Parathyroid adenoma (tissue), 2 donors: ENCODE measurements at regions not wholly inside any gene's neighbourhood (a gene's known extent, or its start where the extent isn't known, plus 50 kb on each side); places are given as distances from the start of the nearest gene placed in this dataset.

Experiments used
- H2AFZ ChIP-seq: fragments of 300-600 bp; sonication (generic); one replicate; pipeline ENCODE4 v1.7.0; 2017; ENCODE audit warnings: antibody characterized with exemption, mild to moderate bottlenecking
- H3K27ac ChIP-seq: fragments of 300-600 bp; sonication (generic); one replicate; pipeline ENCODE4 v1.7.0; 2017
- H3K27me3 ChIP-seq: fragments of 300-600 bp; sonication (generic); one replicate; pipeline ENCODE4 v1.7.0; 2017; ENCODE audit warnings: low read length; ENCODE audit not compliant: control insufficient read depth, insufficient read depth
- H3K36me3 ChIP-seq: fragments of 300-600 bp; sonication (generic); one replicate; pipeline ENCODE4 v1.7.0; 2017; ENCODE audit warnings: low read length; ENCODE audit not compliant: control insufficient read depth, insufficient read depth
- H3K4me1 ChIP-seq: fragments of 300-600 bp; sonication (generic); one replicate; pipeline ENCODE4 v1.7.0; 2017; ENCODE audit warnings: control low read depth
- H3K4me2 ChIP-seq: fragments of 300-600 bp; sonication (generic); one replicate; pipeline ENCODE4 v1.7.0; 2017; ENCODE audit warnings: low read length
- H3K4me3 ChIP-seq: fragments of 300-600 bp; sonication (generic); one replicate; pipeline ENCODE4 v1.7.0; 2017; ENCODE audit warnings: low read depth, low read length
- H3K79me2 ChIP-seq: fragments of 300-600 bp; sonication (generic); one replicate; pipeline ENCODE4 v1.7.0; 2017; ENCODE audit warnings: control low read depth
- H3K9ac ChIP-seq: fragments of 300-600 bp; sonication (generic); one replicate; pipeline ENCODE4 v1.7.0; 2017; ENCODE audit warnings: mild to moderate bottlenecking
- H3K9me3 ChIP-seq: fragments of 300-600 bp; sonication (generic); one replicate; pipeline ENCODE4 v1.7.0; 2017; ENCODE audit warnings: low read length; ENCODE audit not compliant: control insufficient read depth
- CTCF ChIP-seq: fragments of 300-600 bp; sonication (generic); IDR thresholded peaks from one replicate; pipeline ENCODE4 v1.7.0; 2017; ENCODE audit warnings: antibody characterized with exemption, mild to moderate bottlenecking
- donor health status: primary hyperparathyroidism.

GRCh38 chr2:215577356-215577755 lies 141.5 kb upstream of the FN1 start:
- H3K79me2 ChIP-seq: no peaks in the 10 kb centered on the region
- no peaks in the 10 kb centered on the region for H3K9me3 ChIP-seq
- H2AFZ ChIP-seq: no peak overlapping the region
- H3K27ac ChIP-seq: no peak overlapping the region
- no peaks in the 10 kb centered on the region for H3K27me3 ChIP-seq
- TF ChIP-seq CTCF: no peak
- H3K4me1 ChIP-seq: no peaks in the 10 kb centered on the region
- no peak overlapping the region for H3K4me2 ChIP-seq
- no peaks in the 10 kb centered on the region for H3K36me3 ChIP-seq
- no peak overlapping the region for H3K9ac ChIP-seq
- no peak overlapping the region for H3K4me3 ChIP-seq

GRCh38 chr2:215576572-215576971 lies 140.7 kb upstream of the FN1 start:
- TF ChIP-seq CTCF: no peak
- Histone ChIP-seq H3K4me2 (no peak overlapping the region), H3K79me2 (no peaks in the 10 kb centered on the region), H3K9me3 (no peaks in the 10 kb centered on the region), H3K27me3 (no peaks in the 10 kb centered on the region), H3K27ac (no peak overlapping the region), H3K9ac (no peak overlapping the region), H2AFZ (no peak overlapping the region), H3K4me1 (no peaks in the 10 kb centered on the region), H3K36me3 (no peaks in the 10 kb centered on the region), H3K4me3 (no peak overlapping the region)

- no peaks in the 10 kb centered on the region for H3K36me3 ChIP-seq
- no peak overlapping the region for H3K27ac ChIP-seq
- no peak overlapping the region for H3K4me2 ChIP-seq
- H2AFZ ChIP-seq: no peak overlapping the region
- H3K9ac ChIP-seq: no peak overlapping the region
- no peak overlapping the region for H3K4me3 ChIP-seq
- H3K79me2 ChIP-seq: no peaks in the 10 kb centered on the region
- no peak for TF ChIP-seq CTCF
- no peaks in the 10 kb centered on the region for H3K9me3 ChIP-seq
- no peaks in the 10 kb centered on the region for H3K4me1 ChIP-seq
- H3K27me3 ChIP-seq: no peaks in the 10 kb centered on the region
These were observed 137.6 kb upstream of the FN1 start for GRCh38 chr2:215573496-215573895.

- TF ChIP-seq CTCF: no peak
- no peaks in the 10 kb centered on the region for H3K9me3 ChIP-seq
- H3K36me3 ChIP-seq: no peaks in the 10 kb centered on the region
- no peaks in the 10 kb centered on the region for H3K4me1 ChIP-seq
- no peak overlapping the region for H3K9ac ChIP-seq
- no peak overlapping the region for H3K27ac ChIP-seq
- H3K4me2 ChIP-seq: no peak overlapping the region
- H3K79me2 ChIP-seq: no peaks in the 10 kb centered on the region
- no peak overlapping the region for H2AFZ ChIP-seq
- H3K4me3 ChIP-seq: no peak overlapping the region
- H3K27me3 ChIP-seq: no peaks in the 10 kb centered on the region
These were observed 136.5 kb upstream of the FN1 start for GRCh38 chr2:215572341-215572848.

GRCh38 chr2:215571689-215572088 lies 135.8 kb upstream of the FN1 start:
- Histone ChIP-seq H2AFZ (no peak overlapping the region), H3K36me3 (no peaks in the 10 kb centered on the region)
- TF ChIP-seq CTCF: no peak

More at GRCh38 chr2:215571689-215572088, 135.8 kb upstream of the FN1 start:
- Histone ChIP-seq H3K4me3 (no peak overlapping the region), H3K27me3 (no peaks in the 10 kb centered on the region), H3K27ac (no peak overlapping the region), H3K4me2 (no peak overlapping the region), H3K9ac (no peak overlapping the region), H3K79me2 (no peaks in the 10 kb centered on the region), H3K9me3 (no peaks in the 10 kb centered on the region), H3K4me1 (no peaks in the 10 kb centered on the region)
